NT2/D1 (cell line): ENCODE measurements at regions not wholly inside any gene's neighbourhood (a gene's known extent, or its start where the extent isn't known, plus 50 kb on each side); places are given as distances from the start of the nearest gene placed in this dataset.

Experiments used
- DNase-seq: peaks from one replicate; pipeline ENCODE4 v3.0.0-alpha.2; 2011; ENCODE audit warnings: low read depth, low spot score
- H3K27me3 ChIP-seq: 2 replicates; pipeline ENCODE4 v1.6.0; 2011; ENCODE audit warnings: mild to moderate bottlenecking; ENCODE audit not compliant: insufficient read length, insufficient read depth
- H3K36me3 ChIP-seq: 2 replicates; pipeline ENCODE4 v1.6.1; 2011; ENCODE audit warnings: mild to moderate bottlenecking, low read length, mixed read lengths; ENCODE audit not compliant: insufficient read depth, insufficient read length
- H3K4me1 ChIP-seq: 2 replicates; pipeline ENCODE4 v1.5.1; 2011; ENCODE audit not compliant: insufficient read depth, insufficient read length
- H3K4me3 ChIP-seq: 2 replicates; pipeline ENCODE4 v1.5.1; 2011; ENCODE audit warnings: low read depth; ENCODE audit not compliant: insufficient read length
- H3K9ac ChIP-seq: 2 replicates; pipeline ENCODE4 v1.6.0; 2011; ENCODE audit warnings: low read depth; ENCODE audit not compliant: insufficient read length
- H3K9me3 ChIP-seq: 2 replicates; pipeline ENCODE4 v1.5.1; 2011; ENCODE audit warnings: mild to moderate bottlenecking, low read length; ENCODE audit not compliant: insufficient read depth
- SUZ12 ChIP-seq: IDR thresholded peaks from 2 replicates; pipeline ENCODE4 v1.6.1; 2011; ENCODE audit not compliant: insufficient read length, insufficient read depth; ENCODE audit errors: extremely low read depth
- YY1 ChIP-seq: IDR thresholded peaks from 2 replicates; pipeline ENCODE4 v1.6.1; 2011; ENCODE audit not compliant: insufficient read length, insufficient read depth
- ZNF274 ChIP-seq: IDR thresholded peaks from 2 replicates; pipeline ENCODE4 v1.6.1; 2011; ENCODE audit warnings: mild to moderate bottlenecking, low read depth, low read length

DNA sequence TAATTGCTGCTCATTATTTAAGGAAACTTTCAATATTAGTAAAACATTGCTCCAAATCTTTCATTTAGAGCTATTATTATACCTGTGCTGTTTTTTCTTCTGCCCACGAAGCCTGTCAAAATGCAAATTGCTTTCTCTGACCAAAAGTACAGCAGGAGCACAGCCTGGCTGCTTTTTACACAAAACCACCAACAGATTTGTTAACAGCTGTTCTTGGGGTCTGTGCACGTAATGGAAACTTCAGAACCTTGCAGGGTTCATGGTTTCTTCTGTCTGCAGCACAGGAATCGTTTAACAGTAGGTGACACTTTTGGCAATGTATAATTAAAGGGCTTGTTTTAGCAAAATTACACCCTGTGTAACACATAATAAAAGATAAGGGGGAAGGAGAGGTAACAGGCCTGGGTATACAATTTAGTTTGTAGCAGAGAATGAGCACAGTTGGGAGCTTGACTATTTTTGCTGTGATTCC is 447.3 kb downstream of the KCNJ3 start:
- DNase-seq = no peak
- H3K9ac ChIP-seq = no peak overlapping the region
- H3K4me1 ChIP-seq = no peaks in the 10 kb centered on the region

GRCh38 chr2:155141418-155141817 is 442.9 kb downstream of the KCNJ3 start:
- no peak overlapping the region for H3K9ac ChIP-seq
- H3K27me3 ChIP-seq = no peaks in the 10 kb centered on the region
- no peak for DNase-seq
- no peaks in the 10 kb centered on the region for H3K9me3 ChIP-seq
- TF ChIP-seq YY1 (no peak), ZNF274 (no peak), SUZ12 (no peak)
- H3K36me3 ChIP-seq = no peaks in the 10 kb centered on the region
- H3K4me3 ChIP-seq = no peak overlapping the region
- H3K4me1 ChIP-seq = no peaks in the 10 kb centered on the region

More for the DNA sequence above, 447.3 kb downstream of the KCNJ3 start:
- Histone ChIP-seq H3K9me3 (no peaks in the 10 kb centered on the region), H3K27me3 (no peaks in the 10 kb centered on the region), H3K36me3 (no peaks in the 10 kb centered on the region), H3K4me3 (no peak overlapping the region)
- no peak for TF ChIP-seq YY1
- no peak for TF ChIP-seq ZNF274
- TF ChIP-seq SUZ12 = no peak

DNA sequence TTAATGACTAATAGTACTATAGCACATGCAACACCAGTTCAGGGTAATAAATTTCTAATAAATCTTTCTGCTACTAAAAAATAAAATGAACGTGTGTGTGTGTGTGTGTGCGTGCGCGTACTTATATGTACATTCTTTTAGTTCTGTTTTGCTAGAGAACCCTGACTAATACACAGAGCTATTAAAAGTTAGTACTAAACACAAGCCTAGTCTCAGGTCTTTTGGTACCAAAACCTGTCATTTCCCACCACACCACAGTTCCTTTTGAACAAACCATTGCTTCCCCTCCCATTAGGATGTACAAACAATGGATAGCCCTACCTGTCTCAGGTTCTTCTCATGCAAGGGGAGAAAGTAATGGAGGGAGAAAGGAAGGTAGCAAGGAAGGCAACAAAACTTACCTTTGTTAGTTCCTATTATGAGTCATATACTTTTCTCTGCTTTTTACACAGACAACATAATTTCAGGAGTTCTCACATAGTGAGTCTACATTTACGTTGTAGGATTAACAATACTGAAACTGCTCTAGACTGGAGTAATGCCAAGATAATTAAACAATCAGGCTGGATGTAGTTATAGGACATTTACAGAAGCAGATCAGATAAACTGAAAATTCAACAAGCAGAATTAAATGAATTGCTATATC is 427.2 kb downstream of the KCNJ3 start:
- no peak for DNase-seq
- TF ChIP-seq ZNF274 = no peak
- TF ChIP-seq YY1 = no peak
- TF ChIP-seq SUZ12 = no peak

DNA sequence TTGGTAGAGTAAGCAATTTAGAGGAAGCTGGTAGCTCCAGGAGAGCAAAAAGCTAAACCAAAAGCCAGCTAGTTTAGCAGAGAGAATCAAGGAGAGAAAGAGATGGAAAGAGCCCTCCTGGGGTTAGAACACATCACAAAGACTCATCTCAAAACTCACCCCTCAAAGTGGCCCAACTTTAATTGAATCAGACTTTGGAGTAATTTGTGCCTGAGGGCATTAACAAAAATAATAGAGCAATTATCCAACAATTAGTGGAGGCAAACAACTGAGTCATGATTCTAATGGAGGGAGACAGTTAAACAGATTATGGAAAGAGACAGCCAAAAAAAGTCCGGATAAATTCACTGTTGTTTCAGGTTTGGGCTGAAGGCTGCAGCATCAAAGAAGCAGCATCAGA is 417.4 kb downstream of the KCNJ3 start:
- no peaks in the 10 kb centered on the region for H3K27me3 ChIP-seq
- no peaks in the 10 kb centered on the region for H3K36me3 ChIP-seq
- no peaks in the 10 kb centered on the region for H3K4me1 ChIP-seq
- no peak for TF ChIP-seq YY1
- TF ChIP-seq SUZ12 = no peak
- no peak for TF ChIP-seq ZNF274
- no peak for DNase-seq
- no peaks in the 10 kb centered on the region for H3K9me3 ChIP-seq
- no peak overlapping the region for H3K4me3 ChIP-seq
- no peak overlapping the region for H3K9ac ChIP-seq

More for the DNA sequence above, 427.2 kb downstream of the KCNJ3 start:
- no peak overlapping the region for H3K9ac ChIP-seq
- H3K4me3 ChIP-seq = no peak overlapping the region
- H3K4me1 ChIP-seq = no peaks in the 10 kb centered on the region
- no peaks in the 10 kb centered on the region for H3K27me3 ChIP-seq
- no peaks in the 10 kb centered on the region for H3K9me3 ChIP-seq
- no peaks in the 10 kb centered on the region for H3K36me3 ChIP-seq

GRCh38 chr2:155111070-155111469 is 412.6 kb downstream of the KCNJ3 start:
- H3K9ac ChIP-seq = no peak overlapping the region
- no peaks in the 10 kb centered on the region for H3K27me3 ChIP-seq
- no peaks in the 10 kb centered on the region for H3K9me3 ChIP-seq
- H3K4me3 ChIP-seq = no peak overlapping the region
- DNase-seq = no peak
- H3K4me1 ChIP-seq = no peaks in the 10 kb centered on the region
- no peaks in the 10 kb centered on the region for H3K36me3 ChIP-seq
- TF ChIP-seq YY1 = no peak
- no peak for TF ChIP-seq SUZ12
- no peak for TF ChIP-seq ZNF274

GRCh38 chr2:155109527-155109926 is 411.0 kb downstream of the KCNJ3 start:
- H3K36me3 ChIP-seq = no peaks in the 10 kb centered on the region
- TF ChIP-seq ZNF274 = no peak
- no peak for TF ChIP-seq SUZ12
- no peak for TF ChIP-seq YY1
- H3K9ac ChIP-seq = no peak overlapping the region
- H3K4me3 ChIP-seq = no peak overlapping the region
- H3K4me1 ChIP-seq = no peaks in the 10 kb centered on the region
- no peaks in the 10 kb centered on the region for H3K9me3 ChIP-seq
- DNase-seq = no peak
- H3K27me3 ChIP-seq = no peaks in the 10 kb centered on the region

GRCh38 chr2:155100261-155100660 is 401.8 kb downstream of the KCNJ3 start:
- H3K36me3 ChIP-seq = no peaks in the 10 kb centered on the region
- DNase-seq = no peak
- no peak overlapping the region for H3K4me3 ChIP-seq
- H3K27me3 ChIP-seq = no peaks in the 10 kb centered on the region
- H3K4me1 ChIP-seq = no peaks in the 10 kb centered on the region
- no peak overlapping the region for H3K9ac ChIP-seq
- H3K9me3 ChIP-seq = peaks cover 36% of the 10 kb centered on the region
- TF ChIP-seq SUZ12 (no peak), YY1 (no peak), ZNF274 (no peak)
